IPS-NIHi11 (cell line): ENCODE measurements at regions not wholly inside any gene's neighbourhood (a gene's known extent, or its start where the extent isn't known, plus 50 kb on each side); places are given as distances from the start of the nearest gene placed in this dataset.
A peak's percentile ranks its signal among the peaks of the same experiment; 100 is the strongest.
"Not testable (repeated sequence)": the region's sequence is repeated elsewhere in the genome, so short reads cannot be mapped to it uniquely, and the experiment has no call there.

ENCODE experiments used
- DNase-seq: peaks from one replicate; pipeline ENCODE4 v3.0.0; 2012; ENCODE audit warnings: mixed read lengths, low spot score

- DNase-seq: no peak
These were observed 101.8 kb downstream of the NUFIP1 start for GRCh38 chr13:44887515-44887914.

- DNase-seq: no peak
These were observed 105.1 kb downstream of the NUFIP1 start for GRCh38 chr13:44884076-44884729.

GRCh38 chr13:44879452-44880058 is 109.7 kb downstream of the NUFIP1 start:
- peak; percentile 43 for DNase-seq

DNA sequence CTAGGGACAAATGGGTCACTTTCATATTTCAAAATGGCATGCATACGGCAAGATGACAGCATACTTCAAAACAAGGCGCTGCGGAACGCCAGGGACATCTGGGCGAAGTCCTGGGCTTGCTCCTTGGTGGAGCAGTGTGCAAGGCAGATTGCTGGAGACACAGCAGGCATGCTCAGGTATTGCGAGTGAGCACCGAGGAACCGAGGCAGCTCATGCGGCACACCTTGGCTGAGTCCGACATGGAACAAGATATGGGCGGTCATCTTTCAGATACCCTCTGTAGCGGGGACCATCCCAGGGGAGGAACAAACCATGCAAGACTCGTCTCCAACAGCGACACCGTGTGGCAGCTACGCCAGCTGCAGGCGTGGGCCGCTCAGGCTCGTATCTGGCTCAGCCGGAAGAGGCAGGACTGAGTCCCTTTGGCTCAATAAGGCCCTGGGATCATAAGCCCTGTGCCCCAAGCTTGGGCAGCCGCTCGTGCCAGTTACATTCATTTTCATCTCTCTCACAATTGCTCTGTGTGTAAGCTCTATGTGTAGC is 112.4 kb downstream of the NUFIP1 start:
- DNase-seq: peak; percentile 77

DNA sequence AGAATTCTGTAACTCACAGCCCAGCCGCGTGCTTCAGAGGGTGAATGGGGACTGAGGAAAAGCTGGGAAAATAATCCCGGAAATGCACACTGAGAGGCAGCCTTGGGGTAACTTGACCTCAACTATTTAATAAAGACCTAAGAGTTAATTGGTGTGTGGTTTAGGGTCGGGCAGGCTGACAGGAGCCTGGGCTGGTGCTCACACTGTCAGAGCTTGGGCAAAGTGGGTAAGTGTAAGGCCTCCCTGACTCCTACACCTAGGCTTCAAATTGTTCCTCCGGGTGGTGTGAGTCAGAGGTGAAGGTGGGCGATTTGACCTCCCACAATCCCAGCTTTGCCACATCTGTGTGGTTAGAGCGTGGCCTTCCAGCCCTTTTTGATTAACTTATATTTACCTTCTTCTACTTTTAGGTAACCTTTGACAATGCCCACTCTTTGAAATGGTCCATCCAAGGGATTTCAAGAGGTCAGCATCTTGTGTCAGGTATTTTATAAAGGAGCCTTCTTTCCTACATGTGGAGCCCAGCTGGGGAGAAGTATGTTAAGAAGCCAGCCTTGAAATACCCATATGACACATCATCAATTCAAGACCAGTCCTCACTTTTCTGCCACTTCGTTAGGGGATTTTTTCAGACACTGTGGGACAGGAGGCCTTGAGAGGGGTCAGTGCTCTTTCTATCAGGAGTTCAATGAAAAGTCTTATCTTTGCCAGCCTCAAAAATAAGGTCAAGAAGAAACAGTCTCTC is 114.2 kb downstream of the NUFIP1 start:
- no peak for DNase-seq

DNA sequence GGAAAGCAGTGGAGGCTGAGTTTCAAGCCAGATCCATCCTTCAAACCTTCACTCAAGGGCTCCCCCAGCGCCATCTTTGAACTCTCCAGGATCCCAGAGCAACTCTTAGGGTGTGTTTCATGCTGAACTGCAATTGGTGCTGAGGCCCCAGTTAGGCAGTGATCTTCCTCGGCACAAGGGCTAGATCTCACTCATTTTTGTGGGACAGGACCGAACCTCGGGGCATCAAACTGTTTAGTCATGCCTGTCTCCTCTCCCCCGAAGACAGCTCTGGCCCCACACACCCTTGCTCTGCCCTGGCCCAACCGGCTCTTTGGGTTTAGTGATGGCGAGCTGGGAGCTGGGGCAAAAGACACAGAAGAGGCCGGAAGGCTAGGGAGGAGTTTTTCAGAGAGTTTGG is 115.1 kb downstream of the NUFIP1 start:
- DNase-seq: no peak

GRCh38 chr13:44873461-44873860 is 115.8 kb downstream of the NUFIP1 start:
- DNase-seq: no peak

DNA sequence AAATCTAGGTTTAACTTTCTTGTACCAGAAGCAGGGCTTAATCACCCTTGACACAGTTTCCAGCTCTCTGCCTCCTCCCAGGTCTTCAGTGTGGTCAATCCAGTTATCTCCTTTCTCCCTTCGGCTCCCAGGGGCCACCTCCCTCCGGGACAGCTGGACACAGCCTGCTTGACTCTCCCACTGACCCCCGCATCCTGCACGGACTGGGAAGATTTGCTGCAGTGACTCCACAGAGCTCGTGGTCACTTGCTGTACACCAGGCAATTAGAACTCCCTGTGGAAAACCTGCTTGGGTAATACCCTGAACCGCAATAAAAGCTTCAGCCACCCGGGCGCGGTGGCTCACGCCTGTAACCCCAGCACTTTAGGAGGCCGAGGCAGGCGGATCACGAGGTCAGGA is 116.5 kb downstream of the NUFIP1 start:
- no peak for DNase-seq

GRCh38 chr13:44870456-44870929 is 118.8 kb downstream of the NUFIP1 start:
- no peak for DNase-seq

- DNase-seq: no peak
These were observed 120.1 kb downstream of the NUFIP1 start for GRCh38 chr13:44869167-44869566.

- no peak for DNase-seq
These were observed 120.9 kb downstream of the NUFIP1 start for GRCh38 chr13:44868397-44868796.

- no peak for DNase-seq
These were observed 121.4 kb downstream of the NUFIP1 start for GRCh38 chr13:44867825-44868224.

GRCh38 chr13:44866411-44866911 is 122.8 kb downstream of the NUFIP1 start:
- DNase-seq: no peak

- DNase-seq: peak; percentile 25
These were observed 123.4 kb downstream of the NUFIP1 start for GRCh38 chr13:44865722-44866410.

- not testable (repeated sequence) for DNase-seq
These were observed 125.6 kb downstream of the NUFIP1 start for GRCh38 chr13:44863641-44864040.

- DNase-seq: no peak
These were observed 128.8 kb downstream of the NUFIP1 start for GRCh38 chr13:44860454-44860853.

DNA sequence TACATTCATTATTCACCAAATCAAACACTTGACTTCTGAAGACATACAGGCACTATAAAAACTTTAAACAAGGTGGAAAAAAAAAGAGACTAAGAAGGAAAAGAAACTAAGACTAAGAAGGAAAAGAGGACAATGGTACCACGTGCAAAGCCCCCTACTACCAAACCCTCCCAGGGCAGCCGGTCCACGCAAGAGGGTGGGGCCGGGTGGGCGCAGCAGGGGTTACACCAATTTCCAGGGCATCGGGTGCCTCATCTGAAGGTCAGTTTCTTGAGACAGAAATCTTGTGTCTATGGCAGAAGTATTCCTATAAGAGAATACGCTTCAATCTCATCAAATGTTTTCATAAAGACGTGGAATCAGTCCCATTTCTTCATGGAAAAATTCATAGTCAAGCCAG is 131.5 kb downstream of the NUFIP1 start:
- DNase-seq: no peak

- DNase-seq: no peak
These were observed 132.2 kb downstream of the NUFIP1 start for GRCh38 chr13:44857061-44857460.

DNA sequence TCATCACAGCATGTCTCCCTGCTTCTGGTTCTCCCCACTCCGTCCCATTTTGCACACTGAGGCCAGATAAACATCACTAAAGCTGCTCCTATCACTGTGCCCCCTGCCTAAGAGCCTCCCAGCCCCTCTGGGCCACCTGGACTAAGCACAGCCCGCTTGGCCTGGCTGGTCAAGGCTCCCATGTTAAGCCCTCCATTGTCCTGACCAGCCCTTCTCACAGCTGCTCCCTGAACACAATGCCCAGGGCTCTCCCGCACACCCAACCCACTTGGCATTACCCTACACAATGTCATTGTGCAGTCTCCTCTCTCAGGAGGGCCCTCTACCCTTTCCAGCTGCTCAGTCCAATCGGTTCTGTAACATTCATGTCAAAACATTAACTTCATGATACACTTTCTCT is 133.4 kb downstream of the NUFIP1 start:
- DNase-seq: no peak

DNA sequence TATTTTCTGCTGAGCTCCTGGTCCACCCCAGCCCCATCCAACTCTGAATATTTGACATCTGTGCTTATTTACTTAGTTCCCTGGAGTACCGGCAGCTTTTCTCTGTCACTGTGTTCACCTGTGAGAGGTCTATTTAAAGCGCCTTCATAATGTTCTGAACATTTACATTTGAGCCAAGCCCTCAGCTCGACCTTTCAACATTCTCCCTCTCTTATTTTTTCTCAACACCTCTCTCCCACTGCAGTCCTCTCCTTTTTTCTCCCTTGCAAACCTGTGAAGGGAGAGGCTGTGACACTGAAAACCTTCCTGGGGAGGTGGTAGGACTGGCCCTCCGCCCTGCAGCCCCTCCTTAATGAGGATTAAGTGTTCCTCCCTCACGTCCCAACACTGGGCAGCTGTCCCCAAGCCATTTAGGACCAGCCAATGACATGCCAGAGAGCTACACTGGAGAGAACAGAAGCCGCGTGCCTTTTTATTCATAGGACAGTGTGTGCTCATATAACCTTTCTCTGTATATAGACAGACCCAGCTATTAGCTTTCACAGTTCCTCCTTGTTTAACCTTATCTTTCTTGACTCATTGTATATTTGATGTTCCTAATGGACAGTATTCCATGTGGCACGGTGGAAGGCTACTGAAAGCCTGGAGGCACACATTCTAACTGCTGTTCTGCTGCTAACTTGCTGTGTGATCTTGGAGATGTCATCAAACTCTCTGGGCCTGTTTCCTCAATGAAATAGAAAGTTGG is 134.8 kb downstream of the NUFIP1 start:
- DNase-seq: peak; percentile 19

GRCh38 chr13:44853641-44854040 is 135.6 kb downstream of the NUFIP1 start:
- no peak for DNase-seq
